ENCODE measurements at regions not wholly inside any gene's neighbourhood (a gene's known extent, or its start where the extent isn't known, plus 50 kb on each side); places are given as distances from the start of the nearest gene placed in this dataset.

GRCh38 chr3:4231041-4231440 is 72.1 kb upstream of the SETMAR start:
- TF ChIP-seq CTCF (IDR thresholded peaks at IDR 0.05) (no peak), MAX (CRISPR knock-in tag; IDR thresholded peaks at IDR 0.05) (no peak), GABPB1 (CRISPR knock-in tag; IDR thresholded peaks at IDR 0.05) (no peak), ZNF121 (CRISPR knock-in tag; IDR thresholded peaks at IDR 0.05) (no peak)
